HG03442 (cell line): ENCODE measurements at regions not wholly inside any gene's neighbourhood (a gene's known extent, or its start where the extent isn't known, plus 50 kb on each side); places are given as distances from the start of the nearest gene placed in this dataset.

ENCODE experiments used
- ATAC-seq: cut with Tn5 transposase; IDR thresholded peaks from one replicate; pipeline ENCODE4 v1.9.1; 2021; ENCODE audit warnings: mild to moderate bottlenecking, moderate library complexity; ENCODE audit not compliant: unreplicated experiment

- ATAC-seq: no peak
These were observed 543.3 kb upstream of the MAP3K7 start for GRCh38 chr6:91130126-91130525.

- ATAC-seq: no peak
These were observed 540.9 kb upstream of the MAP3K7 start for GRCh38 chr6:91127752-91128151.

- no peak for ATAC-seq
These were observed 540.0 kb upstream of the MAP3K7 start for GRCh38 chr6:91126876-91127275.

GRCh38 chr6:91117550-91117949 is 530.7 kb upstream of the MAP3K7 start:
- no peak for ATAC-seq

- no peak for ATAC-seq
These were observed 527.3 kb upstream of the MAP3K7 start for GRCh38 chr6:91114123-91114708.

- no peak for ATAC-seq
These were observed 519.2 kb upstream of the MAP3K7 start for GRCh38 chr6:91106083-91106482.

GRCh38 chr6:91105532-91105931 is 518.7 kb upstream of the MAP3K7 start:
- no peak for ATAC-seq

GRCh38 chr6:91099479-91099878 is 512.6 kb upstream of the MAP3K7 start:
- ATAC-seq: no peak

- no peak for ATAC-seq
These were observed 511.1 kb upstream of the MAP3K7 start for GRCh38 chr6:91098006-91098405.

- no peak for ATAC-seq
These were observed 510.5 kb upstream of the MAP3K7 start for GRCh38 chr6:91097364-91097763.

- no peak for ATAC-seq
These were observed 508.1 kb upstream of the MAP3K7 start for GRCh38 chr6:91094806-91095475.

GRCh38 chr6:91094341-91094740 is 507.5 kb upstream of the MAP3K7 start:
- no peak for ATAC-seq

GRCh38 chr6:91088976-91089375 is 502.1 kb upstream of the MAP3K7 start:
- no peak for ATAC-seq

- ATAC-seq: no peak
These were observed 501.6 kb upstream of the MAP3K7 start for GRCh38 chr6:91088515-91088914.

- no peak for ATAC-seq
These were observed 501.0 kb upstream of the MAP3K7 start for GRCh38 chr6:91087908-91088307.

GRCh38 chr6:91083211-91083610 is 496.3 kb upstream of the MAP3K7 start:
- ATAC-seq: no peak

GRCh38 chr6:91082311-91082832 is 495.5 kb upstream of the MAP3K7 start:
- no peak for ATAC-seq

- peak; percentile 73 for ATAC-seq
These were observed 494.7 kb upstream of the MAP3K7 start for GRCh38 chr6:91081452-91082067.

GRCh38 chr6:91080871-91081270 is 494.0 kb upstream of the MAP3K7 start:
- ATAC-seq: no peak

GRCh38 chr6:91079969-91080368 is 493.1 kb upstream of the MAP3K7 start:
- no peak for ATAC-seq

- no peak for ATAC-seq
These were observed 488.5 kb upstream of the MAP3K7 start for GRCh38 chr6:91075244-91075976.

- no peak for ATAC-seq
These were observed 476.5 kb upstream of the MAP3K7 start for GRCh38 chr6:91063362-91063761.
